GM12875 (cell line): ENCODE measurements at regions not wholly inside any gene's neighbourhood (a gene's known extent, or its start where the extent isn't known, plus 50 kb on each side); places are given as distances from the start of the nearest gene placed in this dataset.
"Not testable (repeated sequence)": the region's sequence is repeated elsewhere in the genome, so short reads cannot be mapped to it uniquely, and the experiment has no call there.

Source experiments
- H3K4me3 ChIP-seq: one replicate; pipeline ENCODE4 v1.5.1; 2011; ENCODE audit warnings: low read depth, low read length, control low read depth
- TF ChIP-seq, protein P1 (sequence below): IDR thresholded peaks from 2 replicates; pipeline ENCODE4 v1.5.1; 2011; ENCODE audit warnings: low read depth, mild to moderate bottlenecking, control low read depth, inconsistent platforms, low read length, moderate library complexity, borderline replicate concordance; ENCODE audit not compliant: insufficient read depth

DNA sequence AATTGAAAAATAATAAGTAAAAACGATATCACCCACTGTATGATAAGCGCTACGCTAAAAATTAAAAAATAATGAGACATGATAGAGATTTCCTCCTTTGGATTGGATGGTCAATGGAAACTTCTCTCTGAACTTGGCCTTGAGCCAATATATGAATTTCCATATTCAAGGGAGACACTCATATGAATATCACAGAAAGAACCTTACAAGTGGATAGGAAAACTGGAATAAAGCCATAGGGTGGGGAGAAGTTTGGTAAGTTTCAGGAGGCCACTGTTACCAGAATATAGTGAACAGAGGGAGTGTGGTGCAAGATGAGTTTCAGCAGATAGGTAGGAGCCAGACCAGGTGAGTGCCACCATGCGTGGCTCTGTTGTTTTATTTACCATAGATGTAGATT lies 147.2 kb downstream of the SEM1 start:
- TF ChIP-seq, protein P1, sequence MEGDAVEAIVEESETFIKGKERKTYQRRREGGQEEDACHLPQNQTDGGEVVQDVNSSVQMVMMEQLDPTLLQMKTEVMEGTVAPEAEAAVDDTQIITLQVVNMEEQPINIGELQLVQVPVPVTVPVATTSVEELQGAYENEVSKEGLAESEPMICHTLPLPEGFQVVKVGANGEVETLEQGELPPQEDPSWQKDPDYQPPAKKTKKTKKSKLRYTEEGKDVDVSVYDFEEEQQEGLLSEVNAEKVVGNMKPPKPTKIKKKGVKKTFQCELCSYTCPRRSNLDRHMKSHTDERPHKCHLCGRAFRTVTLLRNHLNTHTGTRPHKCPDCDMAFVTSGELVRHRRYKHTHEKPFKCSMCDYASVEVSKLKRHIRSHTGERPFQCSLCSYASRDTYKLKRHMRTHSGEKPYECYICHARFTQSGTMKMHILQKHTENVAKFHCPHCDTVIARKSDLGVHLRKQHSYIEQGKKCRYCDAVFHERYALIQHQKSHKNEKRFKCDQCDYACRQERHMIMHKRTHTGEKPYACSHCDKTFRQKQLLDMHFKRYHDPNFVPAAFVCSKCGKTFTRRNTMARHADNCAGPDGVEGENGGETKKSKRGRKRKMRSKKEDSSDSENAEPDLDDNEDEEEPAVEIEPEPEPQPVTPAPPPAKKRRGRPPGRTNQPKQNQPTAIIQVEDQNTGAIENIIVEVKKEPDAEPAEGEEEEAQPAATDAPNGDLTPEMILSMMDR, result no peak
- H3K4me3 ChIP-seq, result no peak overlapping the region

DNA sequence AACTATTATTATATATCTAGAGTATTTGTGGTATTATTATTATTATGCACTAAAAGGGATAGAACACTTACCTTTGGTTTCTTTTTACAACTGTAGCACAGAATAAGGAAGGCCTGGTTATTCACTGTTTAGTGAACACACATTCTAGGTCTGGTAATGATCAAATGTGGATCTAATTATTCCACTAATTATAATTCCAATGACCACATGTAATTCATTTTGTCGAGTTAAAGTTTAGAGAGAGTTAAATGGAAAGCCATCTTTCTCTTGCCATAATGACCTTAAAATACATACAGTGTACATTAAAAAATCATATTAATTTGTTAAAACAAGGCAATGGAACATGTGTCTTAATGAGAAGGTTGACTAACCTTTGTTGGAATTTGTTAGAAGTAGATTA lies 147.8 kb downstream of the SEM1 start:
- no peak overlapping the region for H3K4me3 ChIP-seq
- TF ChIP-seq, protein P1, result no peak

DNA sequence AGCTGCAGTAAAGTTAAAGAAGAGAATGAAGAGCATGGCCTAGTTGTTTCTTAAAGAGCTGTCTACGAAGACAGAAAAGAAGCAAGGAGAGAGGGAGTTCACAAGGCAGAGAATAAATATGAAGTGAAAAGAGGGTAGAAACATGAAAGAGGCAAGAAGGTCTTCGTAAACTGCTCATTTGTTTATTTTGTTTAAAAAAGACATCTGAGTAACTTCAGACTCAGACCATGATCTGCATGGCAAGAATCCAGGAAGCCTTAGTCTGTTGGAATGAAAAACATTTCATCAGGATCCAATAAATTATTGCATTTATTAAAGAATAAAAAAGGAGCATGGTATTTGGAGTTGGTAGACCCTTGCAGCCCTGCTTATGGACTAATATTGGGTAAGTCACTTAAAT lies 151.1 kb downstream of the SEM1 start:
- TF ChIP-seq, protein P1, result no peak
- H3K4me3 ChIP-seq, result no peak overlapping the region

DNA sequence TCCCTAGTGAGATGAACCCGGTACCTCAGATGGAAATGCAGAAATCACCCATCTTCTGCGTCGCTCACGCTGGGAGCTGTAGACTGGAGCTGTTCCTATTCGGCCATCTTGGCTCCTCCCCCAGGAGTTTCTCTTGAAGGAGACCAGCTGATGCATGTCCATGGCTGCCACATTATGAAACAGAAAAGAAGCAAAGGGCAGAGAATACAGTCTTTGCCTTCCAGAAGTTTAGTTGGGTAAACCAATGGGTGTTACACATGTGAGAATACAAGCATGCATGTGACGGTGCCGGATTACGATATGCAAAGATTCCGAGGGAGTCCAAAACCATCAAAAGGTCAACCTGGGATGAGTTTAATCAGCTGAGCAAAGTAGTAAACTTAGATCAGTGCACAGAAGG lies 151.6 kb downstream of the SEM1 start:
- TF ChIP-seq, protein P1, result no peak
- no peak overlapping the region for H3K4me3 ChIP-seq

DNA sequence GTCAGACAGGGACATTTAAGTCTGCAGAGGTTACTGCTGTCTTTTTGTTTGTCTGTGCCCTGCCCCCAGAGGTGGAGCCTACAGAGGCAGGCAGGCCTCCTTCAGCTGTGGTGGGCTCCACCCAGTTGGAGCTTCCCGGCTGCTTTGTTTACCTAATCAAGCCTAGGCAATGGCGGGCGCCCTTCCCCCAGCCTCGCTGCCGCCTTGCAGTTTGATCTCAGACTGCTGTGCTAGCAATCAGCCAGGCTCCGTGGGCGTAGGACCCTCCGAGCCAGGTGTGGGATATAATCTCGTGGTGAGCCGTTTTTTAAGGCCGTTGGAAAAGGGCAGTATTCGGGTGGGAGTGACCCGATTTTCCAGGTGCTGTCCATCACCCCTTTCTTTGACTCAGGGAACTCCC lies 152.0 kb downstream of the SEM1 start:
- not testable (repeated sequence) for H3K4me3 ChIP-seq

DNA sequence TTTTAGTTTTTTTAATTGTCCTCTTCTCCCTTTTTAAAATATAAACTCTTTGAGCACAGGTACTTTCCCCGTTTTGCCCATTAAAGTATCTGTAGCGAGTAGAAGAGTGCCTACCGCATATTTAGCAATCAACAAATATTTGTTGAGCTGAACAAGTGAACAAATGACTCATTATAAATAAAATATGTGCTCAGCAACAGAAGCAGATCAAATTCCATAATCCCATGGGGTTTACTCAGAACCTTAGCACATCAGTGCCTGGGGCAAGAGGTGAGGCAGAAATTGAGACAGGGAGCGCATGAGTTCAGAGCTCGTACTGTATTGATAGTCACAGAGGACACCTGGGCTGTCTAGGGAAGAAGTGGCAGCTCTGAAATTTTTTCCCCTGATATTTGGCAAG lies 161.0 kb downstream of the SEM1 start:
- TF ChIP-seq, protein P1, result no peak
- H3K4me3 ChIP-seq, result no peak overlapping the region

DNA sequence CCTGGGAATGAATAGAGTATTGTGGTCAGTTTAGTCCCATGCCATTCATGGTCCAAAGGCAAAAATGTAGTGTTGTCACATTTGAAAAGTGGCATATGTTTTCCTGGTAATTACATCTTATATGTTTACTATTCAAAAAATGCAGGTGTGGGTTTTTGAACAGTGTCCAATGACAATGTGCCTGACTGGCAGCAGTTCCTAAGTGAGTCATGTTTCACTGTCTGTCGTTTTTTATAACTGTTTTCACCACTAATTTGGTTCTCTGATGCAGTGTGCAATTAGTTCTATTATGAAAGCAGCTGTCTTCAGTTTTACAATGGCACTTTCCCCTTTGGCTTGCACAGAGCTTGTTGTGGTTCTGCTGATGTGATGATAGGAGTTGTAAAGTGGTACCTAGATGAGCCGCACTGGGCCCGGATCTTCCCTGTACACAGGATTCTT lies 162.3 kb downstream of the SEM1 start:
- no peak overlapping the region for H3K4me3 ChIP-seq
- TF ChIP-seq, protein P1, result no peak

DNA sequence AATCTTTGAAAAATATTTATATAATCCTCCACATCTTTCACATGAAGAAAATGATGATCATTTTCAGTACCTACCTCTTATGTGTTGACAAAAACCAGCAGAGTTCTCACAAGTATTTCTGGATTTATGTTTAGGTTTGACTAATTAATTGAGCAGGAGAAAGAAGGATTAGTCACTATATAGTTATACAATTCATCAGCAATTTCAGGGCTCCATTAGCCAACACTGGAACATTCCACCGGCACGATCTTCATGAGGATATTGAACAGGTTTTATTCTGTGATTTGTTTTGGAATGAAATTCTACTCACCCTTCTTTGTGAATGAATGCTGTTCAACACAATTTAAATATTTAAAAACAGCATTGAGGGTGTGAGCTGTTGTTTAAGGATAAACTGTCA lies 163.2 kb downstream of the SEM1 start:
- no peak overlapping the region for H3K4me3 ChIP-seq
- TF ChIP-seq, protein P1, result no peak
